ENCODE measurements at regions not wholly inside any gene's neighbourhood (a gene's known extent, or its start where the extent isn't known, plus 50 kb on each side); places are given as distances from the start of the nearest gene placed in this dataset.

DNA sequence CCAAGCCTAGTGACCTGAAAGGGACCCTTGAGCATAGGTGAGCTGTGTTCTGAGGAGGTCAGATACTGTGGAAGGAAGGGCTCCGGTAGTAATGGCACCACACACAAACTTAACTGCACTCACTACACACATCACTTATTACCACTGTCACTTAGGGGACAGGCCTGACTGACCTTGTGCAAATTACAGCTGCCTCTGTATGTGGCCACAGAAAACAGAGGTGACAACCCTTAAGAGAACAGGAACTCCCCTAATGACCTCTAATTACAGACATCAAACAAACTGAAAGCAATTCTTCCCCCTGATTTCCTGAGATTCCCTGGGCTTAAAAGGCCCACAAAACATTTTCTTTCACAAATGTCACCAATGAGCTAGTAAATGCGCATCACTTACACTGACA lies 360.6 kb downstream of the RND3 start:
- TF ChIP-seq, protein P1, sequence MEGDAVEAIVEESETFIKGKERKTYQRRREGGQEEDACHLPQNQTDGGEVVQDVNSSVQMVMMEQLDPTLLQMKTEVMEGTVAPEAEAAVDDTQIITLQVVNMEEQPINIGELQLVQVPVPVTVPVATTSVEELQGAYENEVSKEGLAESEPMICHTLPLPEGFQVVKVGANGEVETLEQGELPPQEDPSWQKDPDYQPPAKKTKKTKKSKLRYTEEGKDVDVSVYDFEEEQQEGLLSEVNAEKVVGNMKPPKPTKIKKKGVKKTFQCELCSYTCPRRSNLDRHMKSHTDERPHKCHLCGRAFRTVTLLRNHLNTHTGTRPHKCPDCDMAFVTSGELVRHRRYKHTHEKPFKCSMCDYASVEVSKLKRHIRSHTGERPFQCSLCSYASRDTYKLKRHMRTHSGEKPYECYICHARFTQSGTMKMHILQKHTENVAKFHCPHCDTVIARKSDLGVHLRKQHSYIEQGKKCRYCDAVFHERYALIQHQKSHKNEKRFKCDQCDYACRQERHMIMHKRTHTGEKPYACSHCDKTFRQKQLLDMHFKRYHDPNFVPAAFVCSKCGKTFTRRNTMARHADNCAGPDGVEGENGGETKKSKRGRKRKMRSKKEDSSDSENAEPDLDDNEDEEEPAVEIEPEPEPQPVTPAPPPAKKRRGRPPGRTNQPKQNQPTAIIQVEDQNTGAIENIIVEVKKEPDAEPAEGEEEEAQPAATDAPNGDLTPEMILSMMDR (conservative IDR thresholded peaks at IDR 0.05 in 1 of 2, IDR thresholded peaks at IDR 0.05 in 1 of 2; ENCODE audit: low read depth in 1 of 2, low read length in 2 of 2) = no peak
- no peak for TF ChIP-seq EZH2 (IDR thresholded peaks at IDR 0.05; ENCODE audit: low read length, missing control alignments)

Measured in fibroblast of lung (primary cell).